ENCODE measurements at regions not wholly inside any gene's neighbourhood (a gene's known extent, or its start where the extent isn't known, plus 50 kb on each side); places are given as distances from the start of the nearest gene placed in this dataset.

GRCh38 chr16:58938811-58939210 is 204.7 kb upstream of the GOT2 start:
- no peaks in the 10 kb centered on the region for H3K27me3 ChIP-seq (ENCODE audit: control insufficient read depth in 2 of 2, insufficient read depth in 2 of 2, low read length in 2 of 2)
- intact Hi-C loops (cut with micrococcal nuclease), result no loop called here
- H3K9ac ChIP-seq (ENCODE audit: insufficient read depth in 1 of 2, low read depth in 2 of 2, low read length in 2 of 2), result no peak overlapping the region
- H4K20me1 ChIP-seq (replicated peaks; ENCODE audit: control insufficient read depth, insufficient read depth, low read length), result no peaks in the 10 kb centered on the region
- ChIA-PET CTCF (ENCODE audit: low intra/inter-chr PET ratio) (no interaction called here), POLR2A (no interaction called here)
- 3% methylated on average over 7 of the region's 7 CpGs for WGBS (ENCODE audit: insufficient coverage, low coverage, missing lambda C conversion rate)
- no peaks in the 10 kb centered on the region for H3K9me1 ChIP-seq (ENCODE audit: control insufficient read depth, insufficient read depth, low read length)
- H3K36me3 ChIP-seq (ENCODE audit: control insufficient read depth, insufficient read depth, low read length), result no peaks in the 10 kb centered on the region
- FAIRE-seq (no peak), DNase-seq (ENCODE audit: extremely low read depth in 1 of 4, low spot score in 3 of 4) (no peak), ATAC-seq (no peak)
- no peaks in the 10 kb centered on the region for H3K9me3 ChIP-seq (replicated peaks; ENCODE audit: control insufficient read depth, insufficient read depth, low read depth, low read length)
- no TSS peak for BruUV-seq (replicated peaks)
- in situ Hi-C loops (cut with MboI), result no loop called here
- H3K4me2 ChIP-seq (ENCODE audit: insufficient read depth, low read length), result no peak overlapping the region
- H3K4me1 ChIP-seq (replicated peaks in 1 of 2; ENCODE audit: control insufficient read depth in 2 of 2, insufficient read depth in 2 of 2, low read length in 2 of 2), result no peaks in the 10 kb centered on the region
- no peak overlapping the region for H3K27ac ChIP-seq (ENCODE audit: extremely low read depth, low read depth, low read length)
- no peak overlapping the region for H3K4me3 ChIP-seq
- no peaks in the 10 kb centered on the region for H3K79me2 ChIP-seq (ENCODE audit: control insufficient read depth, insufficient read depth, low read length)
- TF ChIP-seq ADNP (tag; IDR thresholded peaks at IDR 0.05) (no peak), ZFP30 (CRISPR knock-in tag; IDR thresholded peaks at IDR 0.05; ENCODE audit: borderline replicate concordance) (no peak), ZBTB34 (CRISPR knock-in tag; IDR thresholded peaks at IDR 0.05) (no peak), ELK1 (CRISPR knock-in tag; IDR thresholded peaks at IDR 0.05) (no peak), CBX3 (IDR thresholded peaks at IDR 0.05; ENCODE audit: borderline replicate concordance in 1 of 2, low read length in 2 of 2) (no peak), MCM2 (IDR thresholded peaks at IDR 0.05; ENCODE audit: low read depth) (no peak)
- H2AFZ ChIP-seq (ENCODE audit: low read depth, low read length), result no peak overlapping the region
